MM.1S (cell line): ENCODE measurements at regions not wholly inside any gene's neighbourhood (a gene's known extent, or its start where the extent isn't known, plus 50 kb on each side); places are given as distances from the start of the nearest gene placed in this dataset.
"Not testable (repeated sequence)": the region's sequence is repeated elsewhere in the genome, so short reads cannot be mapped to it uniquely, and the experiment has no call there.

Experiments
- DNase-seq: peaks from one replicate; pipeline ENCODE4 v3.0.0-alpha.2; 2015
- H2AFZ ChIP-seq: fragments of 300-600 bp; sonication (generic); 2 replicates; pipeline ENCODE4 v1.6.0; 2016; ENCODE audit warnings: antibody characterized with exemption, low read length
- H3F3A ChIP-seq: fragments of 300-600 bp; sonication (generic); 2 replicates; pipeline ENCODE4 v1.6.1; 2016; ENCODE audit warnings: mild to moderate bottlenecking, antibody characterized with exemption, low read length, moderate library complexity, mixed read lengths; ENCODE audit not compliant: insufficient read depth
- H3K27ac ChIP-seq: fragments of 300-600 bp; sonication (generic); 2 replicates; pipeline ENCODE4 v1.5.1; 2016; ENCODE audit warnings: mild to moderate bottlenecking, low read length
- H3K27me3 ChIP-seq: fragments of 300-600 bp; sonication (generic); replicated peaks from 2 replicates; pipeline ENCODE4 v1.6.0; 2016; ENCODE audit warnings: low read length; ENCODE audit not compliant: insufficient read depth
- H3K36me3 ChIP-seq: fragments of 300-600 bp; sonication (generic); replicated peaks from 2 replicates; pipeline ENCODE4 v1.6.1; 2016; ENCODE audit warnings: mild to moderate bottlenecking, low read length, mixed read lengths; ENCODE audit not compliant: insufficient read depth
- H3K4me1 ChIP-seq: fragments of 300-600 bp; sonication (generic); 2 replicates; pipeline ENCODE4 v1.6.1; 2016; ENCODE audit warnings: low read length, mixed read lengths
- H3K4me2 ChIP-seq: fragments of 300-600 bp; sonication (generic); 2 replicates; pipeline ENCODE4 v1.6.0; 2016; ENCODE audit warnings: low read depth, low read length
- H3K4me3 ChIP-seq: fragments of 300-600 bp; sonication (generic); 2 replicates; pipeline ENCODE4 v1.5.1; 2016; ENCODE audit warnings: low read length, mixed read lengths
- H3K79me2 ChIP-seq: fragments of 300-600 bp; sonication (generic); 2 replicates; pipeline ENCODE4 v1.6.1; 2016; ENCODE audit warnings: mixed run types, low read length, mixed read lengths
- H3K9ac ChIP-seq: fragments of 300-600 bp; sonication (generic); 2 replicates; pipeline ENCODE4 v1.6.1; 2016; ENCODE audit warnings: low read length, mixed read lengths
- H3K9me2 ChIP-seq: fragments of 300-600 bp; sonication (generic); replicated peaks from 2 replicates; pipeline ENCODE4 v1.6.1; 2016; ENCODE audit warnings: mild to moderate bottlenecking, low read length, mixed read lengths; ENCODE audit not compliant: insufficient read depth
- H3K9me3 ChIP-seq: fragments of 300-600 bp; sonication (generic); replicated peaks from 2 replicates; pipeline ENCODE4 v1.6.1; 2016; ENCODE audit warnings: mild to moderate bottlenecking, low read length, mixed read lengths; ENCODE audit not compliant: insufficient read depth
- H4K20me1 ChIP-seq: fragments of 300-600 bp; sonication (generic); 2 replicates; pipeline ENCODE4 v1.6.1; 2016; ENCODE audit warnings: mild to moderate bottlenecking, low read length, moderate library complexity, mixed read lengths; ENCODE audit not compliant: insufficient read depth
- EZH2 ChIP-seq: fragments of 300-600 bp; sonication (generic); optimal IDR thresholded peaks from 2 replicates; pipeline ENCODE3; 2017; ENCODE audit warnings: low read depth, mild to moderate bottlenecking, antibody characterized with exemption, low read length, mixed read lengths
- EZH2phosphoT487 ChIP-seq: fragments of 300-600 bp; sonication (generic); IDR thresholded peaks from 2 replicates; pipeline ENCODE4 v1.6.1; 2018; ENCODE audit warnings: antibody characterized with exemption, low read length
- TF ChIP-seq, protein P1 (sequence below): fragments of 300-600 bp; sonication (generic); IDR thresholded peaks from 2 replicates; pipeline ENCODE4 v1.5.1; 2016; ENCODE audit warnings: antibody characterized with exemption, low read length, mixed read lengths

DNA sequence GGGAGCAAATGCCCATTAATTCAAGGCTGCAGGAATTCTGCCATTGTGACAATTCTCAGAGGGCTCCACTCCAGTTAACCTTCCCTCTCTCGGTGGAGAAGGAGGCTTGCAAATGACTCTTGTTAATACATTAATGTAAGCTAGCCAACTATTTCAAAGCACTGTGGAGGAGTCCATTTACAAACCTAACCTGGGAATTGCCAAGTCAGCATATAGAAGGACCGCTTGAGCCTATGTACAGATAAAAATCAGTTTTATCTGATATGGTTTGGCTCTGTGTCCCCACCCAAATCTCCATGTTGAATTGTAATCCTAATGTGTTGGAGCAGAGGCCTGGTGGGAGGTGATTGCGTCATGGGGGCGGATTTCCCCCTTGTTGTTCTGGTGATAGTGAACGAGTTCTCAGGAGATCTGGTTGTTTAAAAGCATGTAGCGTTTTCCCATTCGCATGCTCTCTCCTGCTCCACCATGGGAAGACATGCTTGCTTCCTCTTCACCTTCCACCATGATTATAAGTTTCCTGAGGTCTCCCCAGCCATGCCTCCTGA is 366.7 kb downstream of the LRATD1 start:
- H3K27me3 ChIP-seq, result no peaks in the 10 kb centered on the region
- H3K4me1 ChIP-seq, result no peaks in the 10 kb centered on the region
- H3K79me2 ChIP-seq, result no peaks in the 10 kb centered on the region
- no peak overlapping the region for H3K4me3 ChIP-seq
- H3K9me2 ChIP-seq, result no peaks in the 10 kb centered on the region
- no peak overlapping the region for H3K9ac ChIP-seq
- no peak overlapping the region for H3K4me2 ChIP-seq
- no peaks in the 10 kb centered on the region for H3F3A ChIP-seq
- no peak overlapping the region for H2AFZ ChIP-seq
- DNase-seq, result no peak
- H4K20me1 ChIP-seq, result no peaks in the 10 kb centered on the region
- no peak overlapping the region for H3K27ac ChIP-seq
- no peaks in the 10 kb centered on the region for H3K9me3 ChIP-seq
- no peaks in the 10 kb centered on the region for H3K36me3 ChIP-seq
- TF ChIP-seq, protein P1, sequence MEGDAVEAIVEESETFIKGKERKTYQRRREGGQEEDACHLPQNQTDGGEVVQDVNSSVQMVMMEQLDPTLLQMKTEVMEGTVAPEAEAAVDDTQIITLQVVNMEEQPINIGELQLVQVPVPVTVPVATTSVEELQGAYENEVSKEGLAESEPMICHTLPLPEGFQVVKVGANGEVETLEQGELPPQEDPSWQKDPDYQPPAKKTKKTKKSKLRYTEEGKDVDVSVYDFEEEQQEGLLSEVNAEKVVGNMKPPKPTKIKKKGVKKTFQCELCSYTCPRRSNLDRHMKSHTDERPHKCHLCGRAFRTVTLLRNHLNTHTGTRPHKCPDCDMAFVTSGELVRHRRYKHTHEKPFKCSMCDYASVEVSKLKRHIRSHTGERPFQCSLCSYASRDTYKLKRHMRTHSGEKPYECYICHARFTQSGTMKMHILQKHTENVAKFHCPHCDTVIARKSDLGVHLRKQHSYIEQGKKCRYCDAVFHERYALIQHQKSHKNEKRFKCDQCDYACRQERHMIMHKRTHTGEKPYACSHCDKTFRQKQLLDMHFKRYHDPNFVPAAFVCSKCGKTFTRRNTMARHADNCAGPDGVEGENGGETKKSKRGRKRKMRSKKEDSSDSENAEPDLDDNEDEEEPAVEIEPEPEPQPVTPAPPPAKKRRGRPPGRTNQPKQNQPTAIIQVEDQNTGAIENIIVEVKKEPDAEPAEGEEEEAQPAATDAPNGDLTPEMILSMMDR, result no peak
- TF ChIP-seq EZH2phosphoT487 (no peak), EZH2 (no peak)

DNA sequence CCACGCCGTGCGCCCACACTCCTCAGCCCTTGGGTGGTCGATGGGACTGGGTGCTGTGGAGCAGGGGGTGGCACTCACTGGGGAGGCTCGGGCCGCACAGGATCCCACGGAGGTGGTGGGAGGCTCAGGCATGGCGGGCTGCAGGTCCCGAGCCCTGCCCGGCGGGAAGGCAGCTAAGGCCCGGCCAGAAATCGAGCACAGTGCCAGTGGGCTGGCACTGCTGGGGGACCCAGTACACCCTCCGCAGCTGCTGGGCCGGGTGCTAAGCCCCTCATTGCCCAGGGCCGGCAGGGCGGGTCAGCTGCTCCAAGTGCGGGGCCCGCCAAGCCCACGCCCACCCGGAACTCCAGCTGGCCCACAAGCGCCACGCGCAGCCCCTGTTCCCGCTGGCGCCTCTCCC is 370.0 kb downstream of the LRATD1 start:
- H3K27ac ChIP-seq, H3K9me3 ChIP-seq, H3K9ac ChIP-seq, H3K27me3 ChIP-seq, H3K4me3 ChIP-seq, H3K79me2 ChIP-seq, H3K36me3 ChIP-seq, H3K9me2 ChIP-seq, H3K4me1 ChIP-seq, H3F3A ChIP-seq, H4K20me1 ChIP-seq, H3K4me2 ChIP-seq, H2AFZ ChIP-seq, DNase-seq: not testable (repeated sequence)

DNA sequence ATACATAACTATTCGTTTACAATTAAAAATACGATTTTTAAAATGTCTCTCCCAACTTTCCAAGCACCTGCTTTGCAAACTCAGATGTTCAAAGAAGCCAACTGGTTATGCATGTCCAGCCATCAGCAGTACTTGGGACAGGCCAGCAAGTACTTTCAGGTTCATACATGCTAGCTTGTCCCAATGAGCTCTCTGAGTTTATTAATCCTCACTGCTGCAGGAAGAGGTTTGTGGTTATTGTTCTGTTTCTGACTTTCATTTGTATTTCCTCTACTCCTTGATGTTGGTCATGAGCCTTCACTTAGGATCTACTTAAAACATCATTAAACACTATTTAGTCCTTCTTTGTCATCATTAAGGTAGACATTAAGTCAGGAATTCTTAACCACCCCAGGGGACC is 374.1 kb downstream of the LRATD1 start:
- H3K9me2 ChIP-seq, result no peaks in the 10 kb centered on the region
- H3K27ac ChIP-seq, result no peak overlapping the region
- no peaks in the 10 kb centered on the region for H3K27me3 ChIP-seq
- no peaks in the 10 kb centered on the region for H3K36me3 ChIP-seq
- no peaks in the 10 kb centered on the region for H3F3A ChIP-seq
- peak; percentile 58 for DNase-seq
- no peaks in the 10 kb centered on the region for H3K4me1 ChIP-seq
- no peaks in the 10 kb centered on the region for H4K20me1 ChIP-seq
- H3K9me3 ChIP-seq, result no peaks in the 10 kb centered on the region
- no peak overlapping the region for H3K4me3 ChIP-seq
- no peak for TF ChIP-seq EZH2
- TF ChIP-seq, protein P1, result no peak
- no peak for TF ChIP-seq EZH2phosphoT487
- H3K79me2 ChIP-seq, result no peaks in the 10 kb centered on the region
- no peak overlapping the region for H3K4me2 ChIP-seq
- H2AFZ ChIP-seq, result no peak overlapping the region
- no peak overlapping the region for H3K9ac ChIP-seq

DNA sequence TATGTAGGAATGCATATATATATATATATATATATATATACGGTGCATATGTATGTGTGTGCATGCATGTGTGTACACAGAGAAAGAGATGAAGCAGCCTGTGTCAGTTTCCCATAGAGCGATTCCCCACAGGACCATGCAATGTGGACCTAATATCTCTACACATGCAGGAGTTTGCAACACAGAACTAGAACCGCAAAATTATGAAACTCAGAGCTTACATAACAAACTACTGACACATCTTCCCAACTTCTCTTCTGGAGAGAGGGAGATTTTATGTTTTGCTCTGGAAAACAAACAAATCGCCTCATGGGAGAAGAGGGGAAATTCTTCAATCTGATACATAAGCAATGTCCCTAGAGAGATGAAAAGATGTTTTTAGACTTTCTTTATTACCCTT is 377.2 kb downstream of the LRATD1 start:
- DNase-seq, result no peak

More for the DNA sequence above, 377.2 kb downstream of the LRATD1 start:
- no peaks in the 10 kb centered on the region for H3K9me3 ChIP-seq
- H2AFZ ChIP-seq, result no peak overlapping the region
- no peaks in the 10 kb centered on the region for H4K20me1 ChIP-seq
- H3K36me3 ChIP-seq, result no peaks in the 10 kb centered on the region
- no peaks in the 10 kb centered on the region for H3K27me3 ChIP-seq
- no peaks in the 10 kb centered on the region for H3K4me1 ChIP-seq
- H3K9ac ChIP-seq, result no peak overlapping the region
- H3K9me2 ChIP-seq, result no peaks in the 10 kb centered on the region
- no peaks in the 10 kb centered on the region for H3K79me2 ChIP-seq
- no peak overlapping the region for H3K4me3 ChIP-seq
- no peak overlapping the region for H3K27ac ChIP-seq
- no peaks in the 10 kb centered on the region for H3F3A ChIP-seq
- no peak for TF ChIP-seq EZH2
- no peak for TF ChIP-seq EZH2phosphoT487
- TF ChIP-seq, protein P1, result no peak
- H3K4me2 ChIP-seq, result no peak overlapping the region
